NCI-H510A treated with DMSO at 0.1 percent for 48 hours (cell line): ENCODE measurements at regions not wholly inside any gene's neighbourhood (a gene's known extent, or its start where the extent isn't known, plus 50 kb on each side); places are given as distances from the start of the nearest gene placed in this dataset.
A peak's percentile ranks its signal among the peaks of the same experiment; 100 is the strongest.

ENCODE experiments used
- DNase-seq: peaks from one replicate; lab custom pipeline; 2025; lab: John Stamatoyannopoulos, UW

- no peak for DNase-seq
These were observed 1181.8 kb downstream of the SORCS1 start for GRCh38 chr10:105982735-105983134.

- no peak for DNase-seq
These were observed 1182.8 kb downstream of the SORCS1 start for GRCh38 chr10:105981679-105982078.

GRCh38 chr10:105974803-105975456, 1189.6 kb downstream of the SORCS1 start:
- DNase-seq: no peak

GRCh38 chr10:105973902-105974301, 1190.6 kb downstream of the SORCS1 start:
- no peak for DNase-seq

GRCh38 chr10:105973360-105973759, 1191.1 kb downstream of the SORCS1 start:
- no peak for DNase-seq

GRCh38 chr10:105971460-105971859, 1193.0 kb downstream of the SORCS1 start:
- DNase-seq: no peak

- no peak for DNase-seq
These were observed 1194.6 kb downstream of the SORCS1 start for GRCh38 chr10:105969884-105970377.

GRCh38 chr10:105968666-105969065, 1195.8 kb downstream of the SORCS1 start:
- DNase-seq: no peak

GRCh38 chr10:105967256-105967655, 1197.2 kb downstream of the SORCS1 start:
- DNase-seq: no peak

- DNase-seq: no peak
These were observed 1199.4 kb downstream of the SORCS1 start for GRCh38 chr10:105965141-105965540.

GRCh38 chr10:105964009-105964408, 1200.5 kb downstream of the SORCS1 start:
- no peak for DNase-seq

- no peak for DNase-seq
These were observed 1201.1 kb downstream of the SORCS1 start for GRCh38 chr10:105963334-105963884.

GRCh38 chr10:105956550-105956949, 1208.0 kb downstream of the SORCS1 start:
- no peak for DNase-seq

GRCh38 chr10:105953861-105954260, 1210.6 kb downstream of the SORCS1 start:
- DNase-seq: no peak

- no peak for DNase-seq
These were observed 1211.5 kb downstream of the SORCS1 start for GRCh38 chr10:105953056-105953455.

- DNase-seq: no peak
These were observed 1212.4 kb downstream of the SORCS1 start for GRCh38 chr10:105952153-105952552.

GRCh38 chr10:105950410-105950809, 1214.1 kb downstream of the SORCS1 start:
- peak; percentile 35 for DNase-seq

- DNase-seq: no peak
These were observed 1214.8 kb downstream of the SORCS1 start for GRCh38 chr10:105949721-105950120.

- no peak for DNase-seq
These were observed 1239.3 kb downstream of the SORCS1 start for GRCh38 chr10:105925045-105925785.

- DNase-seq: no peak
These were observed 1243.2 kb downstream of the SORCS1 start for GRCh38 chr10:105921348-105921747.

- no peak for DNase-seq
These were observed 1250.1 kb downstream of the SORCS1 start for GRCh38 chr10:105914432-105914831.

- DNase-seq: no peak
These were observed 1255.8 kb downstream of the SORCS1 start for GRCh38 chr10:105908701-105909100.

- no peak for DNase-seq
These were observed 1244.4 kb downstream of the SORCS3 start for GRCh38 chr10:105885495-105885894.
